ENCODE measurements at regions not wholly inside any gene's neighbourhood (a gene's known extent, or its start where the extent isn't known, plus 50 kb on each side); places are given as distances from the start of the nearest gene placed in this dataset.

- no peak overlapping the region for H3K18ac ChIP-seq (ENCODE audit: insufficient read length, low read depth, low read length)
- no peak overlapping the region for H3T11ph ChIP-seq (ENCODE audit: low read length)
- WGBS (ENCODE audit: extremely low coverage, insufficient read length, low lambda C conversion rate): no CpG with 5 or more reads among the region's 2 CpGs
- no peak overlapping the region for H2BK5ac ChIP-seq (ENCODE audit: insufficient read length, low read length)
- H3K4ac ChIP-seq (ENCODE audit: low read depth, low read length): no peak overlapping the region
- Mint-ChIP-seq H3K4me1 (peaks cover 14 to 25% of the 10 kb centered on the region in 2 experiments), H3K4me3 (no peak overlapping the region), H3K36me3 (ENCODE audit: insufficient read depth in 1 of 3, low read depth in 3 of 3) (no peaks in the 10 kb centered on the region), H3K27ac (no peak overlapping the region), H3K9me3 (no peaks in the 10 kb centered on the region), H3K27me3 (ENCODE audit: low read depth) (no peaks in the 10 kb centered on the region)
- H3K4me1 ChIP-seq (ENCODE audit: insufficient read depth, low read length): no peaks in the 10 kb centered on the region; the same call in 1 of the 2 replicates
- no peak overlapping the region for H2BK15ac ChIP-seq (ENCODE audit: low read depth, low read length)
- H3K79me2 ChIP-seq (ENCODE audit: insufficient read depth, low read length): no peaks in the 10 kb centered on the region
- DNase-seq: no peak
- no peak overlapping the region for H4K5ac ChIP-seq (ENCODE audit: insufficient read length, low read depth, low read length)
- H3K27me3 ChIP-seq (ENCODE audit: insufficient read depth, low read length): no peaks in the 10 kb centered on the region
- no peak overlapping the region for H3K27ac ChIP-seq (ENCODE audit: insufficient read length, low read depth, low read length)
- H3K9me3 ChIP-seq (ENCODE audit: control insufficient read depth, low read depth, low read length): no peaks in the 10 kb centered on the region
- no peak overlapping the region for H3K4me2 ChIP-seq (ENCODE audit: insufficient read depth, insufficient read length, low read length)
- H4K8ac ChIP-seq (replicated peaks; ENCODE audit: insufficient read length, low read depth, low read length): no peak overlapping the region
- H4K91ac ChIP-seq (ENCODE audit: insufficient read length, low read depth, low read length): no peak overlapping the region
- no peak overlapping the region for H3K23ac ChIP-seq (ENCODE audit: insufficient read length, low read depth, low read length)
- H4K20me1 ChIP-seq (ENCODE audit: control insufficient read depth, insufficient read depth, insufficient read length): no peaks in the 10 kb centered on the region
- no peak for TF ChIP-seq CTCF (conservative IDR thresholded peaks at IDR 0.05)
- H2BK120ac ChIP-seq (ENCODE audit: low read depth, low read length, poor library complexity, severe bottlenecking): no peak overlapping the region
- no peaks in the 10 kb centered on the region for H3K79me1 ChIP-seq (ENCODE audit: insufficient read depth, low read depth, low read length, poor library complexity, severe bottlenecking)
- no peak overlapping the region for H2BK20ac ChIP-seq (ENCODE audit: low read depth, low read length, poor library complexity, severe bottlenecking)
- no peak overlapping the region for H2BK12ac ChIP-seq (ENCODE audit: insufficient read length, low read depth, low read length)
- H3K23me2 ChIP-seq (ENCODE audit: insufficient read length, low read depth, low read length, poor library complexity, severe bottlenecking): no peaks in the 10 kb centered on the region
- no peak overlapping the region for H3K9ac ChIP-seq (ENCODE audit: extremely low read depth, insufficient read length, low read length)
- H3K14ac ChIP-seq (ENCODE audit: insufficient read depth, low read length): no peak overlapping the region
- no peak overlapping the region for H2AK5ac ChIP-seq (ENCODE audit: insufficient read length, low read length)
- H2AFZ ChIP-seq (ENCODE audit: low read length): no peak overlapping the region
- no peak overlapping the region for H3K56ac ChIP-seq (ENCODE audit: insufficient read length, low read depth, low read length)
These were observed 317.7 kb upstream of the DPH6 start for GRCh38 chr15:35863655-35864054.

All from H9 (cell line).